DMS153 (cell line): ENCODE measurements at regions not wholly inside any gene's neighbourhood (a gene's known extent, or its start where the extent isn't known, plus 50 kb on each side); places are given as distances from the start of the nearest gene placed in this dataset.
"Not testable (repeated sequence)": the region's sequence is repeated elsewhere in the genome, so short reads cannot be mapped to it uniquely, and the experiment has no call there.

Experiments used
- DNase-seq: peaks from one replicate; lab custom pipeline; 2025; lab: John Stamatoyannopoulos, UW

GRCh38 chr12:46711756-46712155 is 114.0 kb downstream of the SLC38A4 start:
- no peak for DNase-seq

GRCh38 chr12:46710125-46710743 is 115.6 kb downstream of the SLC38A4 start:
- no peak for DNase-seq

GRCh38 chr12:46702581-46703344 is 123.0 kb downstream of the SLC38A4 start:
- DNase-seq: no peak

GRCh38 chr12:46701356-46701755 is 124.4 kb downstream of the SLC38A4 start:
- DNase-seq: no peak

GRCh38 chr12:46699986-46700385 is 125.8 kb downstream of the SLC38A4 start:
- no peak for DNase-seq

- no peak for DNase-seq
These were observed 127.8 kb downstream of the SLC38A4 start for GRCh38 chr12:46698003-46698402.

- DNase-seq: no peak
These were observed 132.3 kb downstream of the SLC38A4 start for GRCh38 chr12:46693518-46693917.

- DNase-seq: no peak
These were observed 132.8 kb downstream of the SLC38A4 start for GRCh38 chr12:46693034-46693433.

GRCh38 chr12:46692606-46693005 is 133.2 kb downstream of the SLC38A4 start:
- no peak for DNase-seq

- DNase-seq: no peak
These were observed 139.4 kb downstream of the SLC38A4 start for GRCh38 chr12:46686267-46686942.

GRCh38 chr12:46684243-46684642 is 141.6 kb downstream of the SLC38A4 start:
- not testable (repeated sequence) for DNase-seq

GRCh38 chr12:46682148-46682547 is 143.6 kb downstream of the SLC38A4 start:
- no peak for DNase-seq

GRCh38 chr12:46680506-46680905 is 145.3 kb downstream of the SLC38A4 start:
- no peak for DNase-seq

- no peak for DNase-seq
These were observed 146.0 kb downstream of the SLC38A4 start for GRCh38 chr12:46679754-46680153.

- no peak for DNase-seq
These were observed 147.4 kb downstream of the SLC38A4 start for GRCh38 chr12:46678426-46678825.

- no peak for DNase-seq
These were observed 148.0 kb downstream of the SLC38A4 start for GRCh38 chr12:46677749-46678148.

- DNase-seq: no peak
These were observed 148.8 kb downstream of the SLC38A4 start for GRCh38 chr12:46676797-46677520.

GRCh38 chr12:46676396-46676795 is 149.4 kb downstream of the SLC38A4 start:
- no peak for DNase-seq

- DNase-seq: no peak
These were observed 150.1 kb downstream of the SLC38A4 start for GRCh38 chr12:46675736-46676135.

- DNase-seq: no peak
These were observed 151.0 kb downstream of the SLC38A4 start for GRCh38 chr12:46674800-46675199.

GRCh38 chr12:46674129-46674528 is 151.7 kb downstream of the SLC38A4 start:
- no peak for DNase-seq

- no peak for DNase-seq
These were observed 154.7 kb downstream of the SLC38A4 start for GRCh38 chr12:46671102-46671501.
